ENCODE measurements at regions not wholly inside any gene's neighbourhood (a gene's known extent, or its start where the extent isn't known, plus 50 kb on each side); places are given as distances from the start of the nearest gene placed in this dataset.

DNA sequence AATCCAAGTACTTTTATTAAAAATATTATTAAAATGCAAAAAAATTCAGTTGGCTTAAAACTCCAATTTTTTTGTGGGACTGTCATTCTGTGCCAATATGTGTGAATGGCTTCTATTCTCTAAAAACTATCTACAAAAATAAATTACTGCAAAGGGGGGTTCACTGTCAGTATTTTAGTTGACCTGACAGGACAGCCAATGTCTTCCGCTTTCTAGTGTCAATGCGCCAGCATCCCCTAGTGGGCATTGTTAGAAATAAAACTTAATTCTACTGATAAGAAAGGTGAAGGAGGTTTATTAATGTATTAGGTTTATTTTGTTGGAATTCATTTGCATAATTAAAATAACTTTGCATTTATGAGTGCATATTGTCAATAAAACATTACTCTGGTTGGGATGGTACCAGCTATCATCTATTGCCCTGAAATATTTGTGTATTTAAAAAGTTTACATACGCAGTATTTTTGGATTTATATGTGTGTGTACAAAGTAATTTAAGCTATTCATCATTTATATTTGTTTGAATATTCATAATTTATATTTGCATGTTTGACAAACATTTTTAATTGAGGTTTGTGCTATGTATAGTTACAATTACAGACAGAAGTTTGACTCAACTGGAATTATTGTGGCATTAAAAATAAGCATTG is 527.2 kb downstream of the FLRT2 start:
- DNase-seq (ENCODE audit: low read depth) = peak; percentile 16
- no peak overlapping the region for H3K4me3 ChIP-seq (ENCODE audit: low read depth, low read length)
- TF ChIP-seq, protein P1, sequence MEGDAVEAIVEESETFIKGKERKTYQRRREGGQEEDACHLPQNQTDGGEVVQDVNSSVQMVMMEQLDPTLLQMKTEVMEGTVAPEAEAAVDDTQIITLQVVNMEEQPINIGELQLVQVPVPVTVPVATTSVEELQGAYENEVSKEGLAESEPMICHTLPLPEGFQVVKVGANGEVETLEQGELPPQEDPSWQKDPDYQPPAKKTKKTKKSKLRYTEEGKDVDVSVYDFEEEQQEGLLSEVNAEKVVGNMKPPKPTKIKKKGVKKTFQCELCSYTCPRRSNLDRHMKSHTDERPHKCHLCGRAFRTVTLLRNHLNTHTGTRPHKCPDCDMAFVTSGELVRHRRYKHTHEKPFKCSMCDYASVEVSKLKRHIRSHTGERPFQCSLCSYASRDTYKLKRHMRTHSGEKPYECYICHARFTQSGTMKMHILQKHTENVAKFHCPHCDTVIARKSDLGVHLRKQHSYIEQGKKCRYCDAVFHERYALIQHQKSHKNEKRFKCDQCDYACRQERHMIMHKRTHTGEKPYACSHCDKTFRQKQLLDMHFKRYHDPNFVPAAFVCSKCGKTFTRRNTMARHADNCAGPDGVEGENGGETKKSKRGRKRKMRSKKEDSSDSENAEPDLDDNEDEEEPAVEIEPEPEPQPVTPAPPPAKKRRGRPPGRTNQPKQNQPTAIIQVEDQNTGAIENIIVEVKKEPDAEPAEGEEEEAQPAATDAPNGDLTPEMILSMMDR (IDR thresholded peaks at IDR 0.05; ENCODE audit: insufficient read depth, low read depth, low read length, missing control alignments) = peak; percentile 67

DNA sequence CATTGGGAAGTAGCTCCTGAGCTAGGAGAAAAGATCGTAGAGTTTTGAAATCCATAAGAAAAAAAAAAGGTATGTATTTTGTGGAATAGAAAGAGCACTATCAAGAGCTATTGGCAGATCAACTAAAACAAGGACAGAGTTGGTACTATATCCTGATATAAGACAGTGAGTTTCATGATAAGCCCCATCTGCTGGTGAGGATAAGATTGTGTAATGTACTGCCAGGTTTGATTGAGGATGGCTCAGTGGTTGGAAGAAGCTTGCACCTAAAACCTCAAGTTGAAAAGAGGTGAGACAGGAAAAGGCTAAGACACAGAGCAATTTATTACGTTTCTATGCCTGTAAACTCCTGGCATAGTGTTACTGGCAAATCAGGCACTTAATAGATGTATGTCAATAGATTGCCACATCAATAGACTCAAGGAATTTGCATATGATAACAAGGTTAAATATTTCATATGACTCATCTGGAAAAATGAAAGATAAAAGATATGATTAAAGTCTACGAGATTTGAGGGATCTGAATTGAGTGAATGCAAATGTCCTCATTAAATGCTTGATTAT is 525.6 kb downstream of the FLRT2 start:
- no peak overlapping the region for H3K4me3 ChIP-seq (ENCODE audit: low read depth, low read length)
- DNase-seq (ENCODE audit: low read depth) = no peak
- TF ChIP-seq, protein P1 (IDR thresholded peaks at IDR 0.05; ENCODE audit: insufficient read depth, low read depth, low read length, missing control alignments) = no peak

DNA sequence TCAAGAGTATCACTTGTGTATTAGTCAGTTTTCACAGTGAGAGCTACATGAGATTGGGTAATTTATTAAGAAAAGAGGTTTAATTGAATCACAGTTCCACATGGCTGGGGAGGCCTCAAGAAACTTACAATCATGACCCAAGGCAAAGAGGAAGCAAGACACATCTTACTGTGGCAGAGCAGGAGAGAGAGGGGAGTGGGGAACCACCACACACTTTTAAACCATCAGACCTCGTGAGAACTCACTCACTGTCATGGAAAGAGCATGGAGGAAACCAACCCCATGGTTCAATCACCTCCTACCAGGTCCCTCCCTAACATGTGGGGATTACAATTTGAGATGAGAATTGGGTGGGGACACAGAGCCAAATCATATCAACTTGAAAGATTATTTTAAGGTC is 522.9 kb downstream of the FLRT2 start:
- DNase-seq (ENCODE audit: low read depth) = no peak
- no peak overlapping the region for H3K4me3 ChIP-seq (ENCODE audit: low read depth, low read length)
- TF ChIP-seq, protein P1 (IDR thresholded peaks at IDR 0.05; ENCODE audit: insufficient read depth, low read depth, low read length, missing control alignments) = no peak

DNA sequence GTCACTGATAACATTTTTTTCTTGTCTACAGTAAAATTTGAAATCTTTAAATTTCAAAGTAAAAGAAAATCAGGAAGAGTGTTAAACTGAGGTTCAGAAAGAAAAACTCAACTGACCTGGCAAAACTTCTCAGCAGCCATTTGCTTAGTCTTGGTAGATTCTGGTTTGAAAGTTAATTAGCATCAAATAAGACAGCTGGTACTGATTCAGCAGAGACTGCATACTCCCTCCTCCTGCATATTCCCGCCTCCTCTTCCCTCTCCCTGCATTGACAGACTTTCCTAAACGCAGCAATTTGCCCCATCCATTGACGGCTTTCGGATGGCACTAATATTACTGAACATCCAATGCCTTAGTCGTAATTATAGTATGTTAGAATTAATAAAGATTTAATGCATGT is 520.8 kb downstream of the FLRT2 start:
- DNase-seq (ENCODE audit: low read depth) = no peak
- no peak overlapping the region for H3K4me3 ChIP-seq (ENCODE audit: low read depth, low read length)
- TF ChIP-seq, protein P1 (IDR thresholded peaks at IDR 0.05; ENCODE audit: insufficient read depth, low read depth, low read length, missing control alignments) = no peak

DNA sequence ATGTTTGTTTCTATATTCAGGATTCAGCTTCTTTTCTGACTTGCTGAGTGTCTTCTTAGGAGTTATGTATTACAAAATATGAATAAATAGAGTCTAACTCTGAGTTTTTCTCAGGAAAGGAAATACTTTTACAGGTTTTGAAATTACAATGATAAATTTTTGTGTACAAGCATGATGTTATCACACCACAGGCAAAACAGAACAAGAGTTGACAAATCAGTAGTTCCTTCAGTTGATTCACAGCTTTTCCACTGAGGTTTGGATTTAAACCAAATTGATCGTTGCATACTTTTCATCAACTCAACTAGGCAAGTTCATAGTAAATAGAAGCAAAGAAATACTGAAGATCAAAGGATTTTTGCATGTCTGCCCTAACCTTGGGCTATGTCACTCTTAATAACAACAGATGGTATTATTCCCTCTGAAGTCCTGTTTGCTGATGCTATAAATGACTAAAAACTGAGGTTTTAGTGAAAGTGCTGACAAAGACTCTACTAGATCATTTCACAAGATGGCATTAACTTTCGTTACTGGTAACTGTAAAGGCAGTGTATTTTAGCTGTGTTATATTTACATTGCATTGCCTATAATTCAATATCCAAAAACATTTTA is 520.2 kb downstream of the FLRT2 start:
- TF ChIP-seq, protein P1 (IDR thresholded peaks at IDR 0.05; ENCODE audit: insufficient read depth, low read depth, low read length, missing control alignments) = no peak
- H3K4me3 ChIP-seq (ENCODE audit: low read depth, low read length) = no peak overlapping the region
- no peak for DNase-seq (ENCODE audit: low read depth)

DNA sequence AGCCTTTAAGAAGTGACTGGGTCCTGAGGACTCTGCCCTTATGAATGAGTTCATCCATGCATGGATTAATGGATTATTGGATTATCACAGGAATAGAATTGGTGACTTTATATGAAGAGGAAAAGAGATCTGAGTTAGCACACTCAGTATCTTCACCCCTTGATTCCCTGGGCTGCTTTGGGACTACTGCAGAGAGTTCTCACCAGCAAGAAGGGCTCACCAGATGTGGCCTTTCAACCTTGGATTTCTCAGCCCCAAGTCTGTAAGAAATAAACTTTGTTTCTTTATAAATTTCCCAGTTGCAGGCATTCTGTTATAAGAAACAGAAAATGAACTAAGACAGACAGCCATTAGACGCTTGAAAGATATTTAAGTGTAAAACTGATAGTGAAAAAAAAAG is 509.2 kb downstream of the FLRT2 start:
- TF ChIP-seq, protein P1 (IDR thresholded peaks at IDR 0.05; ENCODE audit: insufficient read depth, low read depth, low read length, missing control alignments) = no peak
- no peak for DNase-seq (ENCODE audit: low read depth)
- no peak overlapping the region for H3K4me3 ChIP-seq (ENCODE audit: low read depth, low read length)

All from GM12865 (cell line).